RPMI8226 (cell line): ENCODE measurements at regions not wholly inside any gene's neighbourhood (a gene's known extent, or its start where the extent isn't known, plus 50 kb on each side); places are given as distances from the start of the nearest gene placed in this dataset.

Source experiments
- DNase-seq: peaks from one replicate; pipeline ENCODE4 v3.0.0-alpha.2; 2015

DNA sequence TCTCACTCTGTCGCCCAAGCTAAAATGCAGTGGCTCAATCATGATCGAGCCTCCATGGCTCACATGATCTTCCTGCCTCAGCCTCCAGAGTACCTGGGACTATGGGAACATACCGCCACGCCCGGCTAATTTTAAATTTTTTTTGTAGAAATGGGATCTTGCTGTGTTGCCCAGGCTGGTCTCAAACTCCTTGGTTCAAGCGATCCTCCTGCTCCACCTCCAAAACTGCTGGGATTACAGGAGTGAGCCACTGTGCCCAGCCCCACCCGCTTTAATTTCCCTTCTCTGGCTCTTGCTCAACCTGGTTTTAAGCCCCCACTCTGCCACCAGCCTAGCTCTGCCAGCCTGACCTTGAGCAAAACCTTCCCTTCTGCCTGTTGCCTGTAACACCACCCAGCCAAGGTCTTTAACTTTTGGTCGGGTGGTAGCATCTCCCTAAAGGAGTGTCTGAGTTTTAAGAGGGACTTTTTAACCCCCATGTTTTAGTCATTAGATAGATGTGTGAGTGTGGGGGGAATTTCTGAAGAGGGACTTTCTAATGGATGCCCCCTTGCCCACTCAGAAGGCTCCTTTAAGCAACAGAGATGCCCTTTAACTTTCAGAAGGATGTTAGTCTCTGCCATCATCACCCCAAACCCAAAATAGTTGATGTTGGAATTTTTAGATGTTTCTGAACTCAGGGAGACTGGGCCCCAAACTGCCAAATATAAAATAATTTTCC is 71.8 kb upstream of the FOXP4 start:
- no peak for DNase-seq

DNA sequence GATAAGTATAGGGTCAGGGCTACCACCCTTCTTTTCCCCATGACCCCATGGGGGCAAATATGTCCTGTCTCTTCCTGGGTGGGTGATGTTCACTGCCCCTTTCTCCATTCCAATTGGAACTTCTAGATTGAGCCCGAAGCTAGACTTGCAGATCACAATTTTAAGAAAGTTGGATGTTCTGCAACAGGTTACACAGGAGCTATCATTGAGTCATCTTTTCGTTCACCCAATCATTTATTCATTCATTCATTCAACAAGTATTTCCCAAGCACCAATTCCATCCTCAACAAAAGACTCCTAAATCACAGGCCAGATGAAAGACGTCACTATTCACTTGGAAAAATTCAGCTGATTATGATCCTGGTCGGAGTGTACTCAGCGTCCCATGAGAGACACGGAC is 71.0 kb upstream of the FOXP4 start:
- DNase-seq: no peak

DNA sequence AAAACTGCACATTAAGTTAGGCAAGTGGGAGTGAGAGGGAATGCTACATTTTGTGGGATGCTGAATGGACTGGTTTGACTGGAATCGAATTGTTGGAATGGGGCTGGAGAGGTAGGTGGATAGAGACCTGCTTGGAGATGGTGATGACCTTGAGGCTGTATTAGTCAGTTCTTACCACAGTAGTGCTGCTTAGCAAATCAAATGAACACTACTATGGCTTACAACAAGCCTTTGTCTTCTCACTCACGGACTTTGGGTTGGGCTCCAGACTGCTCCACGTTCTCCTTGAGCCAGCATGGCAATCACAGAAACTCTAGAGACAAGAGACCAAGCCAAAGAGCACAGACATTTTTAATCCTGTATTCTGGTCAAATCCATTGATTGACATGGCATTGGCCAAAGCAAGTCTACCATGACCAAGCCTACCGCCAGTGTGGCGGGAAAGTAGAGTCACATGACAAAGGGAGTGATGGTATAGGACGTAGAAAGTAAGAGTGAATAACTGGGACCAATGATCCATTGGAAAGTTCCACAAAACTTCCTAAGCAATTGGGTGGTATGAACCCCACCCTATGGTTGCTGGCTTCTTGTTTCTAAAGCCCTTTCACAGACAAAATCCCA is 70.3 kb upstream of the FOXP4 start:
- no peak for DNase-seq

DNA sequence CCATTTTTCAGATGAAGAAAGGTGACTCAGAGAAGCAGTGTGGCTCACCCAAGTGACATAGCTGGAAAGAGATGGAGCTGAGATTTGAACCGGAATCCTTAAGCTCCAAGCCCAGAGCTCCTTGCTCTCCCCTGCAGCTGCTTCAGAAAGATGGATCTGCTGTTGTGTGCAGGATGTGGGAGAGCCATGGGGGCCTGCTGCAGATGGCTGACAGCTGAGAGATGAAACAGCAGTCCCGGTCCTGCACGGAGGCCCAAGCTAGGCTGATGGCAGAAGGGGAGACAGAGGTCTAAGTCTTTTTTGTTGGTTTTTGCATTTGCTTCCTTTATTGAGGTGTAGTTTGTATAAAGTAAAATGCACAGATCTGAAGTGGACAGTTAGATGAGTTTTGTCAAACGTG is 69.8 kb upstream of the FOXP4 start:
- DNase-seq: no peak

DNA sequence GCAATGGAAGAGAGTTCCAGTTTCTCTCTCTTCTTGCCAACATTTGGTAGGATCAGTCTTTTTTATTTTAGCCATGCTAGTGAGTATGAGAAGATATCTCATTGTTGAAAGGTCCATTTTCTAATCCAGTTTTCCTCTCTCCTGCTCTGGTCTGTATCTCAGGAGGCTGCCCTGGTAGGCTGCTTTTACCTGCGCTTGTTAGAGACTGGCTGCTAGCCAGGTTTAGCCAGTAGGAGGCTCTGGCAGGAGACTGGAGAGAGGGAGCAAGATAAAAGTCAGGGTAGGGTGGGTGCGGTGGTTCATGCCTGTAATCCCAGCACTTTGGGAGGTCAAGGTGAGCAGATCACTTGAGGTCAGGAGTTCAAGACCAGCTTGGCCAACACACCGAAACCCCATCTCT is 68.6 kb upstream of the FOXP4 start:
- no peak for DNase-seq

DNA sequence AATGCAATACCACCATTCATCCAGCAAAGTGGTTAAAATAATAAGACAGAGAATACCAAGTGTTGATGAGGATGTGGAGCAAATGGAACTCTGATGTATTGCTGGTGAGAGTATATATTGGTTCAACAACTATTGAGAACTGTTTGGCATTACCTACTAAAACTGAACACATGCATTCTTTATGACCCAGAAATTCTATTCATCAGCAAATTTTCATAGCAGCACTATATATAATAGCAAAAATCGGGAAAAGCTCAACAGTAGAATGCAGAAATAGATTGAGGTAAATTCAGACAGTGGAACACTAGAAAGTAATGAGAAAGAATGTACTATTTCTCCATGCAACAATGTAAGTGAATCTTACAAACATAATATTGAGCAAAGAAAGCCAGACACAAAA is 62.2 kb upstream of the FOXP4 start:
- DNase-seq: no peak

DNA sequence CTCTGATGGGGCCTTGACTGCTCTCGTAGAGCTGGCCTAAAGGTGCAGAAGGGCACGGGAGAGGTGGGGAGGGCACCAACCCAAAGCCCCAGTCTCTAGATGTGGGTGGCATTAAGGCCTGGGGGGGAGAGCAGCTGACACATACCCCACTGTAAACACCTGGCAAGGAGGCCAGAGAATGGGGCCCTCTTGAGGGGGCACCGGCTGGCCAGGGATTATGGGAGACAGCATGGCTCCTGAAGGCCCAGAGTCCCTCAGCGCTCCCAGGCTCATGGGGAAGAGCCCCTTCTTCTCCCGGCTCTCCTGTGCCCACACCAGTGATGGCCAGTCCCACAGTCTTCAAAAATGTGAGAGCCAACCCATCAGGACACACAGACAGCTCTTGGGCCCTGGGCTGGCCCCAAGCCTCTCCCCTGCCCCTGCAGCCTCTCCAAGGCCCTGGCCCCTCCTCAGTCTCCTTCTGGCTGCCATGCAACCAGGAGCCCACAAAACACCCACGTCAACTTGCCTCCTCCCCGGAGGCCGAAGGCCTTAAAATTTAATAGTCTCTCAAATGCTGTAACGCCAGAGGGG is 58.2 kb upstream of the FOXP4 start:
- DNase-seq: no peak

DNA sequence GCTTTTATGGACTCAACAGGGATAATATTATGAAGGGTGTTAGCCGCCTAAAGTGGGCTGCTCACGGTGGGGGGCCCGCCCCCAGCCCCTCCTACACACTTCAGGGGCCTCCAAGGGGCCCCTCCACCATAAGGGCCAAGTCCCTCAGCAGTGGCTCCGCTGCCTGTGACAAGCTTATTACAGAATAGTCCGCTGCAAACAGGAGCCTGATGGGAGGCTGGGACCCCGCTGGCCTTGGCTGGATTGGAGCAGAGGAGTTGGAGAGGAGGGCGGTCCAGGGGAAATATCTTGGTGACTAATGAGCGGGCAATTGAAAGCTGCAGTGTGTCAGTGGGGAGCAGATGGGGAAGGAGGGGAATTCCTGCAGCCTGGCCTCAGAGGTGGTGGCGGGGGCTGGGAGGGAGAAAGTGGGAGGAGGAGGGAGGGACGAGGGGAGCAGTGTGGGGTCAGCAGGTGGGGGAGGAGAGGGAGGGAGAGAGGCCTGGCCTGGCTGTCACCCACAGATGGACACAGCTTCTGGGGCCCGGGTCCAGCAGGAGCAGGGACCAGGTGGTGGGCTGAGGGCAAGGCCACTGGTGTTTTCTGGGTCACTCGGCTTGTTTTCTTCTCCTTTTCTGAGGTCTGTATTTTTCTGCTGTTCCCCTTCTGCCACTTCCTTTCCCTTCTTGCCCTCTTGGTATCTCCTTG is 57.6 kb upstream of the FOXP4 start:
- no peak for DNase-seq

DNA sequence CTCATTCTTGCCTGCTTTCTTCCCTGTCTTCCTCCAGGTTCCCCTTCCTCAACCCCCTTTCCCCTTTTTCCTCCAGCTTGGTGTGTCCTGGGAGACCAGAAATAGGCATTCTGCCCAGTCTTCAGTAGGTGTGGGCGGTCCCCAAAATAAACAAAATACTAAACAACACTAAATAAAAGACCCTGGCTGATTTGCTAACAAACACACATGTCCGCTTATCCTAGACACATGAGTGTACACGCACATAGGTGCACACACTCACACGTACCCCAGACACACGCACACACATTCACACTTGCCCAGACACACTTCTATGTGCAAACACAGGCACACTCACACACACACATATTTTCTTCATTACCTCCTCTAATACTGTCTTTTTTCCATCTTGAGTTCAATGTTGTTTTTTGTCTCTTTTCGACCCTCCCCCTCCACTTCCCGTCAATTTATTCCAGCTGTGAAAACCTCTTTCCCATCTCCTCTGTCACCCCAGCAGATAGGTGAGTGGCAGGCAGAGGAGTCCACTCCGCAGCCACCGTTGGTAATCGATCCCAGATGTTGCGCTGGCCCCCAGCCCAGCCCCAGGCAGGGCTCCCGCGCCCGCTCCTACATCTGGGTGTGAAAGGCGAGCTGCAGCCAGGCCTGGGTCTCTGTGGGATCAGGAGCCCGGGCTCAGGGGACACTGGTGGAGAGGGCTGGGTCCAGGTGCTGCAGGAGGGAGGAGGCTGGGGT is 56.9 kb upstream of the FOXP4 start:
- DNase-seq: no peak

DNA sequence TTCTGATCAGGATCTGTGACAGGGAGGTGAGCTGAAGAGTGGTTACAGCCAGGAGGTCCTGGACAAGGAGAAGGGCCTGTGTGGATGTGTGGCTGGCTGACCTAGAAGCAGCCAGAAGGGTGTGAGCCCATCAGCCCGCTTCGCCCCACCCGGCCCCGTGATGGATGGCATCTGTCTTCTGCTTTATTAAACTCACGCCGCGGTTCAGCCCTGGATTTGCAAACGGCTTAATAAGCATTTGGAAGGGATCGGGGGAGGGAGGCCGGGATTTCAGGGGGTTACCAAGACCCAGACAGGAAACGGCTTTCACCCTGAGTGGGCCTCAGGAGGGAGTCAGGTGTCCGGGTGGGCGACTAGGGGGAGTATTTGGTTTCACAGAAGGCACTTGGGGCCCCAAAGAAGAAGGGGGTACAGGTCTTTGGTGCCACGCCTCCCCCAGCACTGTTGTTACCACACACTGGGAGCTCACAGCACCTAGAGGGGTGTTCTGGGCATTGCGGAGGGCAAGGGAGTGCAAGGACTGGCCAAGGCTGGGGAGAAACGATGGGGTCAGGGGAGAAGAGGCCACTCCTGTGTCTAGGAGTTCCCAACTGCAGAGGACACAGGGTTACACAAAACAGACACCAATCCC is 53.8 kb upstream of the FOXP4 start:
- DNase-seq: no peak

DNA sequence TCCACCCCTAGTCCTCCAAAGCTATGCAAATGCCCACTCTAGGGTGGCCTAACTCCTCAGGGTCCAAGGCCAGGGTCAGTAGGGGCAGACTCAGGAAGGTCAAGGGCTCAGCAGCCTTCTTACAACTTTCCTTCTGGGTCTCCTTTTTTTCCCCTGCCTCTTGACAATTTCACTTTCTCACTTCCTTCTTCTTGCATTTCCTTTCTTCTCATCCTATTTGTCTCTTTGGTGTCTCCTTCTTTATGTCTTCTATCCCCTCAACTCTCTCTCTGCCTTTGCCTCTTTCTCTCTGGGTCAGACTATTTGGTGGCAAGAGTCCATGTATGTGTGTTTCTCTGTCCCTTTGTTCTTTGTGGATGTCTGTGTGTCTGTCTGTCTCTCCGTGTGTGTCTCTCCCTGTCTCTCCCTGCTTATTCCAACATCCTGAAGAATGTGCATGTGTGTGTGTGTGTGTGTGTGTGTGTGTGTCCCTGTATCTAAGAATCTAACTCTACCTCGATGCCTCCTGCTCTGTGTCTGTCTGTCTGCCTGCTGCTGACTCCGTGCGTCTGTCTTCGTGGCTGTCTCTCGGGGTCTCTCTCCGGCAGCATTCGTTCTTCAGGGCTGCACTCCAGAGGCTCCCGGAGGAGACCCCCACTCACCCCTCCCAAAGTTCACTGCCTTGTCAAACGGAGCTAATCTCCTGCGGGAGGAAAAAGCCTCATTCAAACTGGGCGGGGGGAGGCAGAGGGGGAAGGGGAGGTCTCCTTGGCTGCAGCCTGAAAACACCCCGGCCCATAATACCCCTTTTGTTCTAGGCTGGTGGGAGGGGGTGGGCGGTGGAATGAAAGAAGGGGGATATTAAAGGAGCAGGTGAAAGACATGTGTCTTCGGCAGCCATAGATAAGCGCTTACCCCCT is 51.7 kb upstream of the FOXP4 start:
- no peak for DNase-seq
